BJ (cell line): ENCODE measurements at regions not wholly inside any gene's neighbourhood (a gene's known extent, or its start where the extent isn't known, plus 50 kb on each side); places are given as distances from the start of the nearest gene placed in this dataset.

Experiments
- CTCF ChIA-PET: fragments of 350-600 bp; formaldehyde crosslinking; extraction: SDS; loops from one replicate; lab custom pipeline; 2021; ENCODE audit warnings: antibody characterized with exemption, inconsistent platforms; lab: Yijun Ruan, JAX
- POLR2A ChIA-PET: fragments of 300-600 bp; sonication (Branson Sonifier 250); formaldehyde crosslinking; extraction: SDS; loops from one replicate; lab custom pipeline; 2021; ENCODE audit warnings: antibody characterized with exemption; lab: Charles Lee
- DNase-seq: peaks from one replicate; pipeline ENCODE4 v3.0.0-alpha.2; 2011; ENCODE audit warnings: low read depth
- H3K27me3 ChIP-seq: 2 replicates; pipeline ENCODE4 v1.6.0; 2011; ENCODE audit warnings: low read length; ENCODE audit not compliant: control insufficient read depth, insufficient read depth
- H3K36me3 ChIP-seq: 2 replicates; pipeline ENCODE4 v1.5.1; 2011; ENCODE audit warnings: low read length; ENCODE audit not compliant: control insufficient read depth, insufficient read depth
- H3K4me3 ChIP-seq: 2 replicates; pipeline ENCODE4 v1.5.1; 2011; ENCODE audit warnings: low read depth, mild to moderate bottlenecking, control low read depth, low read length
- TF ChIP-seq, protein P1 (sequence below): IDR thresholded peaks from 2 replicates; pipeline ENCODE4 v1.5.1; 2011; ENCODE audit warnings: low read depth, mild to moderate bottlenecking, control low read depth, inconsistent platforms, low read length, moderate library complexity; ENCODE audit not compliant: insufficient read depth

DNA sequence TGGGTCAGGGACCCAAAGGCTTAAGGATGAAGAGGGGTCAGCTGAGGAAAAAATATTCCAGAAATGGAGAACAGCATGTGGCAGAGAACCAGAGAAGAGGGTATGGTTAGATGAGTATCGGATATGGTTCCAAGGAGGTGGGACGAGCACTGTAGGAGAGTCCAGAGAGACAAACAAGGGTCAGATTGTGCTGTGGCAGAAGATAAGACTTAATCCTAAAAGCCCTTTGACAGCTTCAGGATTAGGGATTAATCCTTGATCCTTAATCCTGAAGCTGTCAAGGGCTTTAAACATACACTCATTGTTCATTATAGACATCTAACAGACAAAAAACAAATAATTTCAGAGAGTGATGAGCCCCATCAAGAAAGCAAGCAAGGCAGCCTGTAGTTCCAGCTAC, 124.0 kb downstream of the SPTSSA start:
- ChIA-PET CTCF (interaction anchor here (1.2 kb wide), 1 partner anchor 15 kb away, joined by 10 read pairs; no protein-coding TSS in a partner anchor), POLR2A (interaction anchor here (0.6 kb wide), 1 partner anchor 84 kb away, joined by 4 read pairs; no protein-coding TSS in a partner anchor)
- no peaks in the 10 kb centered on the region for H3K36me3 ChIP-seq
- DNase-seq = no peak
- no peak overlapping the region for H3K4me3 ChIP-seq
- no peaks in the 10 kb centered on the region for H3K27me3 ChIP-seq
- TF ChIP-seq, protein P1, sequence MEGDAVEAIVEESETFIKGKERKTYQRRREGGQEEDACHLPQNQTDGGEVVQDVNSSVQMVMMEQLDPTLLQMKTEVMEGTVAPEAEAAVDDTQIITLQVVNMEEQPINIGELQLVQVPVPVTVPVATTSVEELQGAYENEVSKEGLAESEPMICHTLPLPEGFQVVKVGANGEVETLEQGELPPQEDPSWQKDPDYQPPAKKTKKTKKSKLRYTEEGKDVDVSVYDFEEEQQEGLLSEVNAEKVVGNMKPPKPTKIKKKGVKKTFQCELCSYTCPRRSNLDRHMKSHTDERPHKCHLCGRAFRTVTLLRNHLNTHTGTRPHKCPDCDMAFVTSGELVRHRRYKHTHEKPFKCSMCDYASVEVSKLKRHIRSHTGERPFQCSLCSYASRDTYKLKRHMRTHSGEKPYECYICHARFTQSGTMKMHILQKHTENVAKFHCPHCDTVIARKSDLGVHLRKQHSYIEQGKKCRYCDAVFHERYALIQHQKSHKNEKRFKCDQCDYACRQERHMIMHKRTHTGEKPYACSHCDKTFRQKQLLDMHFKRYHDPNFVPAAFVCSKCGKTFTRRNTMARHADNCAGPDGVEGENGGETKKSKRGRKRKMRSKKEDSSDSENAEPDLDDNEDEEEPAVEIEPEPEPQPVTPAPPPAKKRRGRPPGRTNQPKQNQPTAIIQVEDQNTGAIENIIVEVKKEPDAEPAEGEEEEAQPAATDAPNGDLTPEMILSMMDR = no peak

DNA sequence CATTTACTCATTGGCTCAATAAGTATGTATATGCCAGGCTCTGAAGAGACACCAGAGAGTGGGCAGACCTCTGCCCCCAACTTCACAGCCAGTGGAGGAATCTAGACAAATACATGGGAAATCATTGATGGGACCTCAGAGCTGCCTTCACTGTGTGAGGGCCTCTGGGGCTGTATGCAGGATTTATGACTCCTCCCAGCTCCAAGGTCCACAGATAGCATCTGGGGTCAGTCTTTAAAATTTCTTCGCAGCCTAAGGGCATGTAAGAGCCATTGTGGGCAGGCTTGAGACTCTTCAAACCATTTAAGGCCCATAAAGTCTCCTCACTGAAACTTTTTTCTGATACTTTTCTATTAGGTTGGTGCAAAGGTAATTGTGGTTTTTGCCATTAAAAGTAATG, 125.5 kb downstream of the SPTSSA start:
- ChIA-PET CTCF (interaction anchor here (1.2 kb wide), 1 partner anchor 13 kb away, joined by 4 read pairs; no protein-coding TSS in a partner anchor), POLR2A (interaction anchor here (0.6 kb wide), 1 partner anchor 124 kb away, joined by 3 read pairs; no protein-coding TSS in a partner anchor)
- H3K4me3 ChIP-seq = no peak overlapping the region

DNA sequence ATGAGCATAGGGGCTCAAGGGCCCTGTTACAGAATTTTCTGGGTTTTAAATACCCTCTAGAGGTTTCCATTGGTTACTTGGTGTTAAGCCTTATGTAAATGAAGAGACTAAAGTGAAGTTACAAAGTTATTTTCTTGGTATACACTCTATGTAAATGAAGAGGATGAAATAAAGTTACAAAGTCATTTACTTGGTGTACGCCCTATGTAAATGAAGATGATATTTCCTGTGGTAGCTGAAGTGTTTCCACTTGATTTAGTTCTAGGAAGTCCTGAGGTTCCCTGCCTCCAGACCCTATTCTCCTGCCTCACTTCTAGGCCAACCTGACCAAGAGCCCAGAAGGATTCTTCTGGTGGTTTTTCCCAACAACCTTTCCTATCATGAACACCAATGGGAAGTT, 126.1 kb downstream of the SPTSSA start:
- TF ChIP-seq, protein P1 = no peak
- ChIA-PET CTCF (interaction anchor here (1.2 kb wide), 1 partner anchor 12 kb away, joined by 4 read pairs; no protein-coding TSS in a partner anchor), POLR2A (interaction anchor here (0.6 kb wide), 1 partner anchor 124 kb away, joined by 3 read pairs; no protein-coding TSS in a partner anchor)
- DNase-seq = no peak
- H3K27me3 ChIP-seq = no peaks in the 10 kb centered on the region
- no peaks in the 10 kb centered on the region for H3K36me3 ChIP-seq
- H3K4me3 ChIP-seq = no peak overlapping the region

More for the DNA sequence above, 125.5 kb downstream of the SPTSSA start:
- Histone ChIP-seq H3K27me3 (no peaks in the 10 kb centered on the region), H3K36me3 (no peaks in the 10 kb centered on the region)
- TF ChIP-seq, protein P1 = no peak
- no peak for DNase-seq

DNA sequence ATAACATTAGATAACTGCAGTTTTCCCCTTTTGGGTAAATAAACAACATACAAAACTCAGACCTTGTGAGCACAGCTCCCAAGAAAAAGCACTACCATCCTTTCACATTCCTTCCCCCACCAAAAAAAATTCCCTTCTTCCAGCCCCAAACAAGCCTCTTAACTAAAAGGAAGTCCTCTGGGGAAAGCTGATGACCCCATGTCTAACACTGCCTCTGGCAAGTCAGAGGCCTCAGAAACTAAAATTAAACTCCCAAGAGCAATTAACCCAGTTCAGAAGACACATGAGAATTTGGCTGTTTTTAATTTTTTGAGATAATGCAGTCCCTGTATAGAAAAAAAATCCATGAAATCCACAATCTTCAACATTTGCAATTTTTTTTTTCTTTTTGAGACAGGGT, 127.7 kb downstream of the SPTSSA start:
- TF ChIP-seq, protein P1 = no peak
- DNase-seq = no peak
- no peaks in the 10 kb centered on the region for H3K36me3 ChIP-seq
- POLR2A ChIA-PET = no interaction called here
- no peaks in the 10 kb centered on the region for H3K27me3 ChIP-seq
- CTCF ChIA-PET = interaction anchor here (1.0 to 1.8 kb wide), 2 partner anchors 11 to 12 kb away, joined by 3 to 6 read pairs; no protein-coding TSS in a partner anchor
- no peak overlapping the region for H3K4me3 ChIP-seq

DNA sequence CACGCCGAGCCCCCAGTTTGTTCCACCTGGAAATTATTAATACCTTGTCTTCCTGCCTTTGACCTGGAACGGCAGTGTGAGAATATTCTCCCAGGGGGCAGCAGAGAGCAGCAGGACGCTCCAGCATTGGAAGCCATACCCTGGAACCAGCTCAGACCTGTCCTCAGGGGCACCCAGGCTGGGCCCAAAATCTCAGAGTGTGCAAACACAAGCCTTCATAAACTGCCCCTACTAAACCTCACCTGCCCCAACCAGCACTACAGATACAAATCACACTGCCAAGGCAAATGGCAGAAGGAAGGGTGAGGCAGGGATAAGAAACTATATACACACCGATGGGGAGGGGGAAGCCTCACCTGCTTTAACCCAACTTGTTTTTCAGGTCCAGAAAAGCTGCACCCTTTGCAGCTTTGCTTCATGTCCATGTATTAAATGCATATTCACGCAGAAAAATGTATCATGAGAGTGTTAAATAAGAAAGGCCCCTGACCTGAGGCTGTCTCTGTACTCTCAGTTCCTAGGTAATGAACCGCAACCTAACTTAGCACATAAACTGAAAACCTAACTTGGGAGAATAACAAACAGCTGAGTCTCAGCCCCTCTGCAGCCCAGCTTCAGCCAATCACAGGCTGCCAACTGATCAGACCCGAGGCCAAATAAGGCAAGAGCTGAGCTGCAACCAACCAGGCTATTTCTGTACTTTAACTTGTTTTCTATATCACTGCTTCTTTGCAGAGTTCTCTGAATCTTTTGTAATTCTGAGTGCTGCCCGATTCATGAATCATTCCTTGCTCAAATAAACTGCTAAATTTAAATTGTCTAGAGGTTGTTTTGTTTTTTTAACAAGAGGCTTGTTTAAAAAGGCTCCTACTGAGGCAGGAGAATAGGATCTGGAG, 130.1 kb downstream of the SPTSSA start:
- peaks cover under 1% of the 10 kb centered on the region; the same call in 1 of the 2 replicates for H3K27me3 ChIP-seq
- no peak overlapping the region for H3K4me3 ChIP-seq
- no peaks in the 10 kb centered on the region for H3K36me3 ChIP-seq
- DNase-seq = no peak
- ChIA-PET POLR2A (interaction anchor here (0.6 to 0.8 kb wide), 2 partner anchors 188 to 572 kb away, joined by 3 read pairs; no protein-coding TSS in a partner anchor), CTCF (interaction anchor here (0.5 to 2.7 kb wide), 25 partner anchors 9 to 1128 kb away, joined by 3 to 15 read pairs (median 5); no protein-coding TSS in a partner anchor)
- TF ChIP-seq, protein P1 = peak; percentile 82
